ENCODE measurements at regions not wholly inside any gene's neighbourhood (a gene's known extent, or its start where the extent isn't known, plus 50 kb on each side); places are given as distances from the start of the nearest gene placed in this dataset.

- TF ChIP-seq RBM22 (IDR thresholded peaks at IDR 0.05; ENCODE audit: low read depth, low read length, poor library complexity, severe bottlenecking) (no peak), HDAC3 (IDR thresholded peaks at IDR 0.05; ENCODE audit: borderline replicate concordance, partially characterized antibody) (no peak), SRSF1 (IDR thresholded peaks at IDR 0.05; ENCODE audit: low read depth, low read length) (no peak), TEAD4 (IDR thresholded peaks at IDR 0.05; ENCODE audit: low read length) (no peak), TEAD4 (CRISPR knock-in tag; IDR thresholded peaks at IDR 0.05; ENCODE audit: borderline replicate concordance) (no peak), EHMT2 (IDR thresholded peaks at IDR 0.05) (no peak), DMBX1 (CRISPR knock-in tag; IDR thresholded peaks at IDR 0.05; ENCODE audit: borderline replicate concordance) (no peak), CEBPZ (IDR thresholded peaks at IDR 0.05; ENCODE audit: borderline replicate concordance, low read depth, low read length) (no peak), ZNF507 (tag; conservative IDR thresholded peaks at IDR 0.05) (no peak), BCOR (IDR thresholded peaks at IDR 0.05) (no peak), ZNF311 (CRISPR knock-in tag; IDR thresholded peaks at IDR 0.05) (no peak), ZNF695 (CRISPR knock-in tag; IDR thresholded peaks at IDR 0.05) (no peak), ZNF449 (CRISPR knock-in tag; IDR thresholded peaks at IDR 0.05) (no peak), U2AF1 (optimal IDR thresholded peaks at IDR 0.05; ENCODE audit: low read depth, low read length) (no peak), HMGN3 (IDR thresholded peaks at IDR 0.05; ENCODE audit: borderline replicate concordance, extremely low read depth, insufficient read length, low read depth, low read length) (no peak), BRF2 (IDR thresholded peaks at IDR 0.05; ENCODE audit: borderline replicate concordance, insufficient read depth, insufficient read length) (no peak), ZNF707 (CRISPR knock-in tag; conservative IDR thresholded peaks at IDR 0.05) (no peak), STAT5A (IDR thresholded peaks at IDR 0.05; ENCODE audit: borderline replicate concordance, low read length) (no peak), CHD1 (IDR thresholded peaks at IDR 0.05; ENCODE audit: low read length) (no peak), ZNF175 (CRISPR knock-in tag; IDR thresholded peaks at IDR 0.05; ENCODE audit: low read depth) (no peak), GATAD2A (IDR thresholded peaks at IDR 0.05) (no peak), CC2D1A (IDR thresholded peaks at IDR 0.05) (0 out of 2 replicates have a peak, but pooled peaks have one; percentile 30), ZNF395 (CRISPR knock-in tag; IDR thresholded peaks at IDR 0.05) (no peak)
Observed at GRCh38 chr2:136423516-136423996, 305.6 kb upstream of the CXCR4 start (continued).
